ENCODE measurements at regions not wholly inside any gene's neighbourhood (a gene's known extent, or its start where the extent isn't known, plus 50 kb on each side); places are given as distances from the start of the nearest gene placed in this dataset.

DNA sequence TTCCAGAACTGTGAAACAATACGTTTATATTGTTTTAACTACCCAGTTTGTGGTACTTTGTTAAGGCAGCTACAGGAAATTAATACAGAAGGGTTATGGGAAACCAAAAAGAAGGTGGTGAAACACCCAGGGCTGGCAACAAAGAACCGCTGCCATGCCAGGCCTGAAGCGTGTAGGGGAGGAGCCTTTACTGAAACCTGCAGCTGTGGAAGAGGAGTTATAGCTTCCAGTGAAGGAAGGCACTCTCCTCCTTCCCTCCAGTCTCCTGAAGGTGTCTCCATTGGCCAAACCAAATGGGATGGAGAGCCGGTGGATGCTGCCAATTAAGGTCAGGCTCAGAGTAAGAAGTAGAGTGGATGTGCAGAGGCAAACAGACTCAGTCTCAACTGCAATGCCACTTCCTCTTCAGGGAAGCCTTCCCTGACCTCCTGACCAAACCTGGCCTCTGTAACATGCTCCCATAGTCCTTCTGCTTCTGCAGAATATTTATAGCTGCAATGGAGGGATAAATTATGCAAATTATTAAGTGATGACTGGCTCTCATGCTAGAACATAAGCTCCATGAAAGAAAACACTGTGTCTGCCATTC, 168.3 kb downstream of the DAD1 start:
- no peak overlapping the region for H3K27ac Mint-ChIP-seq (ENCODE audit: unreplicated experiment)
- H3K27me3 Mint-ChIP-seq (ENCODE audit: unreplicated experiment) = no peaks in the 10 kb centered on the region
- H3K4me3 Mint-ChIP-seq (ENCODE audit: unreplicated experiment) = no peak overlapping the region

DNA sequence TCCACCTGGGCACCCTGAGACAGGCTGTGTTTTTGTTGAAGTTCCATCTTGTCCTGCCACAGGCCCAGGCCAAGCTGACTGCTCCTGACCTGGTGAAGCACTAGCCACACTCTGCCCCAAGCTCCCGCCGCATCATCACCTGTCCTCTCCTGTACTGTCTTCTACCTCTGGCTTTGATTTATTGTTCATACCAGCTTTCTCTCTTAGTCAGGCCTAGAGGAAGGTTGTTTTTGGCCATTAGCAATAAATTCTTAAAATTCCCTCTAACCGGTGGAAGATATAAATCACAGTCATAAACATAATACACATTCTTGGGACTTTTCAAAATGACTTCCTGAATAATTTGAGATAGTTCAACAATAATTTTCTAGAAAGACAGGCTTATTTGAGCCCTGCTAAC, 169.4 kb downstream of the DAD1 start:
- no peaks in the 10 kb centered on the region for H3K36me3 Mint-ChIP-seq (ENCODE audit: low read depth, unreplicated experiment)
- H3K9me3 Mint-ChIP-seq (ENCODE audit: unreplicated experiment) = no peaks in the 10 kb centered on the region
- no peaks in the 10 kb centered on the region for H3K27me3 Mint-ChIP-seq (ENCODE audit: unreplicated experiment)
- H3K4me3 Mint-ChIP-seq (ENCODE audit: unreplicated experiment) = no peak overlapping the region
- TF ChIP-seq, protein P1, sequence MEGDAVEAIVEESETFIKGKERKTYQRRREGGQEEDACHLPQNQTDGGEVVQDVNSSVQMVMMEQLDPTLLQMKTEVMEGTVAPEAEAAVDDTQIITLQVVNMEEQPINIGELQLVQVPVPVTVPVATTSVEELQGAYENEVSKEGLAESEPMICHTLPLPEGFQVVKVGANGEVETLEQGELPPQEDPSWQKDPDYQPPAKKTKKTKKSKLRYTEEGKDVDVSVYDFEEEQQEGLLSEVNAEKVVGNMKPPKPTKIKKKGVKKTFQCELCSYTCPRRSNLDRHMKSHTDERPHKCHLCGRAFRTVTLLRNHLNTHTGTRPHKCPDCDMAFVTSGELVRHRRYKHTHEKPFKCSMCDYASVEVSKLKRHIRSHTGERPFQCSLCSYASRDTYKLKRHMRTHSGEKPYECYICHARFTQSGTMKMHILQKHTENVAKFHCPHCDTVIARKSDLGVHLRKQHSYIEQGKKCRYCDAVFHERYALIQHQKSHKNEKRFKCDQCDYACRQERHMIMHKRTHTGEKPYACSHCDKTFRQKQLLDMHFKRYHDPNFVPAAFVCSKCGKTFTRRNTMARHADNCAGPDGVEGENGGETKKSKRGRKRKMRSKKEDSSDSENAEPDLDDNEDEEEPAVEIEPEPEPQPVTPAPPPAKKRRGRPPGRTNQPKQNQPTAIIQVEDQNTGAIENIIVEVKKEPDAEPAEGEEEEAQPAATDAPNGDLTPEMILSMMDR (IDR thresholded peaks at IDR 0.05; ENCODE audit: unreplicated experiment) = no peak
- DNase-seq (ENCODE audit: low spot score) = no peak
- peaks cover 20% of the 10 kb centered on the region for H3K4me1 Mint-ChIP-seq (ENCODE audit: unreplicated experiment)
- no peak overlapping the region for H3K27ac Mint-ChIP-seq (ENCODE audit: unreplicated experiment)

More for the DNA sequence above, 168.3 kb downstream of the DAD1 start:
- Mint-ChIP-seq H3K9me3 (ENCODE audit: unreplicated experiment) (no peaks in the 10 kb centered on the region), H3K4me1 (ENCODE audit: unreplicated experiment) (peaks cover 12% of the 10 kb centered on the region), H3K36me3 (ENCODE audit: low read depth, unreplicated experiment) (no peaks in the 10 kb centered on the region)
- DNase-seq (ENCODE audit: low spot score) = no peak
- TF ChIP-seq, protein P1 (IDR thresholded peaks at IDR 0.05; ENCODE audit: unreplicated experiment) = no peak

DNA sequence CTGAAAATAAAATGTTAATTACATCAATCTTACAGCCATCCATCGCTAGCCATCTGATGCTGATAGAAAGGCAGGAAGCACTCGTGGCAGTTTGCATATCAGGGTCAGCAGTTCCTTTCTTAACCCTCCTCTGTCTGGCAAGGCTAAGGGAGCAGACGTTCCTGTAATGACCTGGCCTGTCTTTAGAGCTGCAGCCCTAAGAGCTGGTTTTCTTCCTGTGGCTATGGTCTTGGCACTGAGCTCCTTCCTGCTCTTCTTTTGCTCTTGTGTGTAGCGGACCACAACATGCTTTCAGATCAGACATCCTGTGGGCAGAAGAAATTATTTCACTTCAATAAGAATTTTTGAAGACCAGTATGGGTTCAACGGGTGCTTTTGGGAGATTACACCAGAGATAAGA, 170.4 kb downstream of the DAD1 start:
- Mint-ChIP-seq H3K36me3 (ENCODE audit: low read depth, unreplicated experiment) (no peaks in the 10 kb centered on the region), H3K27me3 (ENCODE audit: unreplicated experiment) (no peaks in the 10 kb centered on the region), H3K4me1 (ENCODE audit: unreplicated experiment) (peaks cover 24% of the 10 kb centered on the region), H3K4me3 (ENCODE audit: unreplicated experiment) (no peak overlapping the region), H3K27ac (ENCODE audit: unreplicated experiment) (no peak overlapping the region), H3K9me3 (ENCODE audit: unreplicated experiment) (no peaks in the 10 kb centered on the region)
- no peak for DNase-seq (ENCODE audit: low spot score)
- TF ChIP-seq, protein P1 (IDR thresholded peaks at IDR 0.05; ENCODE audit: unreplicated experiment) = no peak

DNA sequence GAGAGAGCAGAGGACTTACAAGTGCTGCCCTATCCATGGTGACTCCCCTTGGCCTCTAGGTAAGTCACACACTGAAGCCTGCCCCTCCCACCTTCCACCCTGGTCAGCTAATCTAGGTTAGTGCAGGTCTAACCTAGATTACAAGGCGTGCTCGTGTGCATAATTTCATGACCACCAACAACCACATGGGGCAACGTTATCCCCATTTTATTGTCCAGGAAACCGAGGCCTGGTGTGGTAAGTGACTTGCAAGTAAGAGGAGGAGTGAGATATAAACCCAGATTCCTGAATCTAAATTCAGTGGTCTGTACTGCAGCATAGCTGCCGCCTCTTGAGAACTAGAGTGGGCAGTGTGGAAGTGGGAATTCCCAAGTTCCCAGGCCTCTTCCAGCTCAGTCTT, 171.1 kb downstream of the DAD1 start:
- Mint-ChIP-seq H3K9me3 (ENCODE audit: unreplicated experiment) (no peaks in the 10 kb centered on the region), H3K36me3 (ENCODE audit: low read depth, unreplicated experiment) (no peaks in the 10 kb centered on the region), H3K4me3 (ENCODE audit: unreplicated experiment) (no peak overlapping the region), H3K27ac (ENCODE audit: unreplicated experiment) (no peak overlapping the region), H3K4me1 (ENCODE audit: unreplicated experiment) (peaks cover 29% of the 10 kb centered on the region), H3K27me3 (ENCODE audit: unreplicated experiment) (no peaks in the 10 kb centered on the region)
- TF ChIP-seq, protein P1 (IDR thresholded peaks at IDR 0.05; ENCODE audit: unreplicated experiment) = no peak
- no peak for DNase-seq (ENCODE audit: low spot score)

DNA sequence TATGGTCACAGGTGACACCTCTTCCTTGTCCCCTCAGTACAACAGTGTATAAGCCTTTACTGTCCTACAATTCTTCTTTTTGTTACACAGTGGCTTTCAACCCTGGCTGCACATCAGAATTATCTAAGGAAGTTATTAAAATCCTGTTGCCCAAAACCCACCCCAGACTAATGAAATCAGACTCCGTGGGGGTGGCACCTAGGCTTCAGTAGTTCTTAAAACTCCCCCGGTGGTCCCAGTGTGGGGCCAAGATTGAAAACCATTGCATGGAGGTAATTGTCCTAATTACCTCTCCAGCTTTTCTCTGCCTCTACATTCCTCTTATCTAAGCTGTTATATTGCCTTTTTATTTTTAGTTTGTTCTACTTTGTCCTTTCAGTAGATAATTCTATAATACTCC, 172.8 kb downstream of the DAD1 start:
- Mint-ChIP-seq H3K4me1 (ENCODE audit: unreplicated experiment) (peaks cover 37% of the 10 kb centered on the region), H3K4me3 (ENCODE audit: unreplicated experiment) (no peak overlapping the region), H3K27ac (ENCODE audit: unreplicated experiment) (no peak overlapping the region)

More for the DNA sequence above, 172.8 kb downstream of the DAD1 start:
- DNase-seq (ENCODE audit: low spot score) = no peak
- TF ChIP-seq, protein P1 (IDR thresholded peaks at IDR 0.05; ENCODE audit: unreplicated experiment) = no peak
- Mint-ChIP-seq H3K9me3 (ENCODE audit: unreplicated experiment) (no peaks in the 10 kb centered on the region), H3K36me3 (ENCODE audit: low read depth, unreplicated experiment) (no peaks in the 10 kb centered on the region), H3K27me3 (ENCODE audit: unreplicated experiment) (no peaks in the 10 kb centered on the region)
